Endothelial cell of umbilical vein (primary cell): ENCODE measurements at regions not wholly inside any gene's neighbourhood (a gene's known extent, or its start where the extent isn't known, plus 50 kb on each side); places are given as distances from the start of the nearest gene placed in this dataset.

Source experiments
- BruUV-seq: library from RNA; stranded (reverse); fragments of 400-500 nt; replicated peaks from 2 replicates; lab custom pipeline; 2021; lab: Mats Ljungman, UMichigan
- CTCF ChIA-PET: fragments of 300-600, 350-600 bp; sonication (Branson Sonifier 250); formaldehyde crosslinking; loops from one replicate; lab custom pipeline; 2021; ENCODE audit warnings: antibody characterized with exemption, inconsistent platforms; lab: Charles Lee
- POLR2A ChIA-PET: fragments of 300-600, 350-600 bp; sonication (Branson Sonifier 250); formaldehyde crosslinking; loops from one replicate; lab custom pipeline; 2021; ENCODE audit warnings: antibody characterized with exemption, inconsistent platforms; lab: Charles Lee
- DNase-seq: peaks from one replicate; pipeline ENCODE4 v3.0.0-alpha.2; 2011; ENCODE audit warnings: low read depth, low spot score
- FAIRE-seq: peaks from 2 replicates; lab custom pipeline; 2011; peaks lifted over from hg19 to GRCh38; lab: Jason Lieb, UNC
- H2AFZ ChIP-seq: 2 replicates; pipeline ENCODE4 v1.6.0; 2012; ENCODE audit warnings: low read depth, low read length, control low read depth, inconsistent platforms
- H3K27ac ChIP-seq: 2 replicates; pipeline ENCODE4 v1.5.1; 2011; ENCODE audit warnings: low read depth, mild to moderate bottlenecking, control low read depth, low read length, moderate library complexity; ENCODE audit not compliant: insufficient read depth
- H3K27me3 ChIP-seq, 2 experiments: 2 replicates each; pipeline versions ENCODE4 v1.6.0 to v1.6.1; 2011; ENCODE audit warnings: low read length in 2 of 2, mixed read lengths in 1 of 2; ENCODE audit not compliant: control insufficient read depth in 2 of 2, insufficient read depth in 2 of 2
- H3K36me3 ChIP-seq, 2 experiments: 2 replicates in 1 of 2; 3 replicates in 1 of 2; pipeline ENCODE4 v1.5.1; 2011; ENCODE audit warnings: low read length in 2 of 2, mild to moderate bottlenecking in 1 of 2, moderate library complexity in 1 of 2; ENCODE audit not compliant: control insufficient read depth in 2 of 2, insufficient read depth in 2 of 2; ENCODE audit errors: extremely low read depth in 1 of 2
- H3K4me1 ChIP-seq: 3 replicates; pipeline ENCODE4 v1.5.1; 2011; ENCODE audit warnings: mild to moderate bottlenecking, low read length; ENCODE audit not compliant: control insufficient read depth, insufficient read depth; ENCODE audit errors: extremely low read depth
- H3K4me2 ChIP-seq: 2 replicates; pipeline ENCODE4 v1.6.1; 2011; ENCODE audit warnings: low read length, control low read depth, mixed read lengths; ENCODE audit not compliant: insufficient read depth
- H3K4me3 ChIP-seq, 3 experiments: fragments of 200-600 bp in 1 of 3; sonication (generic), shearing (Covaris generic) in 1 of 3; replicated peaks in 1 of 3; 2 replicates each; pipeline ENCODE4 v1.5.1; 2011 to 2016; ENCODE audit warnings: control low read depth in 3 of 3, low read length in 3 of 3, mild to moderate bottlenecking in 2 of 3, inconsistent platforms in 1 of 3, low read depth in 1 of 3, moderate library complexity in 1 of 3; ENCODE audit not compliant: insufficient read depth in 1 of 3
- H3K79me2 ChIP-seq: 2 replicates; pipeline ENCODE4 v1.6.0; 2012; ENCODE audit warnings: low read length, inconsistent platforms; ENCODE audit not compliant: control insufficient read depth, insufficient read depth
- H3K9ac ChIP-seq: replicated peaks from 2 replicates; pipeline ENCODE3; 2011; ENCODE audit warnings: low read length, control low read depth; ENCODE audit not compliant: insufficient read depth; ENCODE audit errors: extremely low read depth
- H3K9me1 ChIP-seq: replicated peaks from 3 replicates; pipeline ENCODE4 v1.6.0; 2011; ENCODE audit warnings: mild to moderate bottlenecking, low read length; ENCODE audit not compliant: control insufficient read depth, insufficient read depth; ENCODE audit errors: extremely low read depth
- H3K9me3 ChIP-seq: replicated peaks from 2 replicates; pipeline ENCODE4 v1.5.1; 2012; ENCODE audit warnings: low read length, inconsistent platforms; ENCODE audit not compliant: control insufficient read depth, insufficient read depth
- H4K20me1 ChIP-seq: replicated peaks from 2 replicates; pipeline ENCODE3; 2011; ENCODE audit warnings: mild to moderate bottlenecking, low read length; ENCODE audit not compliant: control insufficient read depth, insufficient read depth; ENCODE audit errors: extremely low read depth
- EZH2 ChIP-seq: IDR thresholded peaks from 2 replicates; pipeline ENCODE4 v1.6.1; 2012; ENCODE audit warnings: borderline replicate concordance, low read depth, mild to moderate bottlenecking, moderate library complexity, low read length, inconsistent platforms; ENCODE audit not compliant: severe bottlenecking
- FOS ChIP-seq: IDR thresholded peaks from 2 replicates; pipeline ENCODE4 v1.6.1; 2011; ENCODE audit warnings: mild to moderate bottlenecking, low read length, moderate library complexity, borderline replicate concordance; ENCODE audit not compliant: insufficient read depth
- GATA2 ChIP-seq: IDR thresholded peaks from 2 replicates; pipeline ENCODE4 v1.7.0; 2011; ENCODE audit warnings: low read depth, mild to moderate bottlenecking, moderate library complexity, mixed read lengths, low read length; ENCODE audit not compliant: insufficient read length, insufficient read depth
- JUN ChIP-seq: IDR thresholded peaks from 2 replicates; pipeline ENCODE4 v1.6.1; 2011; ENCODE audit warnings: borderline replicate concordance, low read depth; ENCODE audit not compliant: insufficient read length, insufficient read depth
- MYC ChIP-seq: IDR thresholded peaks from one replicate; pipeline ENCODE4 v1.6.1; 2011; ENCODE audit warnings: mild to moderate bottlenecking, low read depth, low read length
- POLR2A ChIP-seq: IDR thresholded peaks from 2 replicates; pipeline ENCODE4 v1.6.1; 2012; ENCODE audit warnings: low read depth, mild to moderate bottlenecking, control low read depth, low read length
- POLR2AphosphoS5 ChIP-seq: IDR thresholded peaks from 2 replicates; pipeline ENCODE4 v1.6.1; 2012; ENCODE audit warnings: low read depth, mild to moderate bottlenecking, control low read depth, low read length, moderate library complexity; ENCODE audit not compliant: insufficient read depth
- dilution Hi-C: fragments of 300-500 bp; cut with MboI; formaldehyde crosslinking; loops from one replicate; pipeline ENCODE4 v1.15.0; 2019; ENCODE audit warnings: low sequenced_read_pairs; ENCODE audit not compliant: extremely low pct_ligation_motif_present
- intact Hi-C: fragments of 100-400 bp; cut with micrococcal nuclease; formaldehyde crosslinking; loops from one replicate; pipeline ENCODE4 v1.10.0; 2022
- TF ChIP-seq, protein P1 (sequence below), 2 donors: IDR thresholded peaks; 1 replicate in 1 of 2; 2 replicates in 1 of 2; pipeline ENCODE4 v1.5.1; 2011; ENCODE audit warnings: low read length in 2 of 2, mild to moderate bottlenecking in 2 of 2, moderate library complexity in 2 of 2, control low read depth in 1 of 2, inconsistent platforms in 1 of 2, low read depth in 1 of 2; ENCODE audit not compliant: insufficient read depth in 1 of 2; ENCODE audit errors: extremely low read depth in 1 of 2
- TF ChIP-seq, protein P2 (sequence below): IDR thresholded peaks from 2 replicates; pipeline ENCODE4 v1.6.1; 2011; ENCODE audit not compliant: insufficient read depth, insufficient read length

DNA sequence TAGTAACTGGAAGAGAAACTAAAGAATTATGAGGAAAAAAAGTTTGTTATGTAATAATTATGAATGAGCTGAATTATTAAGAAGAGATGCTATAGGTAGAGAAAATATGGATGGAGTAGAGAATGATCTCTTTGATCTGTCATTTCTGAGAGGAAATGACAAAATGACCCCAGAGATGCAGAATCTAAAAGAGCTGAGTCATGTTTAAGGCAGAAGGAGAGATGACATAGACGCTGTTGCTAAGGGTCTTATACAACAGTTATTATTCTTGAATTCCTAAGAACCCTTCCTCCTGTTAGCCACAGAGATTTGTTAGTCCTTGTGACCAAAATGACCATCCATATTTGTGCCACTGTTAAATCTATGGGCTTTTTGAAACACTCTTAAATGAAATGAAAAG lies 58.3 kb upstream of the FREM2 start:
- Histone ChIP-seq H3K27me3 (no peaks in the 10 kb centered on the region), H3K9me1 (no peaks in the 10 kb centered on the region), H3K9me3 (no peaks in the 10 kb centered on the region), H3K79me2 (no peaks in the 10 kb centered on the region), H3K4me2 (no peak overlapping the region), H3K36me3 (no peaks in the 10 kb centered on the region), H3K4me3 (no peak overlapping the region), H3K27ac (no peak overlapping the region), H3K9ac (no peak overlapping the region), H3K4me1 (no peaks in the 10 kb centered on the region), H2AFZ (no peak overlapping the region), H4K20me1 (no peaks in the 10 kb centered on the region)
- no TSS peak for BruUV-seq
- dilution Hi-C loops = no loop called here
- CTCF ChIA-PET = no interaction called here
- POLR2A ChIA-PET = no interaction called here
- FAIRE-seq (no peak), DNase-seq (no peak)
- TF ChIP-seq JUN (no peak), EZH2 (no peak), FOS (no peak), POLR2A (no peak), MYC (no peak), POLR2AphosphoS5 (no peak), GATA2 (no peak)
- TF ChIP-seq, protein P1, sequence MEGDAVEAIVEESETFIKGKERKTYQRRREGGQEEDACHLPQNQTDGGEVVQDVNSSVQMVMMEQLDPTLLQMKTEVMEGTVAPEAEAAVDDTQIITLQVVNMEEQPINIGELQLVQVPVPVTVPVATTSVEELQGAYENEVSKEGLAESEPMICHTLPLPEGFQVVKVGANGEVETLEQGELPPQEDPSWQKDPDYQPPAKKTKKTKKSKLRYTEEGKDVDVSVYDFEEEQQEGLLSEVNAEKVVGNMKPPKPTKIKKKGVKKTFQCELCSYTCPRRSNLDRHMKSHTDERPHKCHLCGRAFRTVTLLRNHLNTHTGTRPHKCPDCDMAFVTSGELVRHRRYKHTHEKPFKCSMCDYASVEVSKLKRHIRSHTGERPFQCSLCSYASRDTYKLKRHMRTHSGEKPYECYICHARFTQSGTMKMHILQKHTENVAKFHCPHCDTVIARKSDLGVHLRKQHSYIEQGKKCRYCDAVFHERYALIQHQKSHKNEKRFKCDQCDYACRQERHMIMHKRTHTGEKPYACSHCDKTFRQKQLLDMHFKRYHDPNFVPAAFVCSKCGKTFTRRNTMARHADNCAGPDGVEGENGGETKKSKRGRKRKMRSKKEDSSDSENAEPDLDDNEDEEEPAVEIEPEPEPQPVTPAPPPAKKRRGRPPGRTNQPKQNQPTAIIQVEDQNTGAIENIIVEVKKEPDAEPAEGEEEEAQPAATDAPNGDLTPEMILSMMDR (IDR thresholded peaks at IDR 0.05; ENCODE audit: extremely low read depth in 1 of 2, insufficient read depth in 1 of 2, low read depth in 1 of 2, low read length in 2 of 2) = no peak
- TF ChIP-seq, protein P2, sequence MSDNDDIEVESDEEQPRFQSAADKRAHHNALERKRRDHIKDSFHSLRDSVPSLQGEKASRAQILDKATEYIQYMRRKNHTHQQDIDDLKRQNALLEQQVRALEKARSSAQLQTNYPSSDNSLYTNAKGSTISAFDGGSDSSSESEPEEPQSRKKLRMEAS = no peak
- intact Hi-C loops = no loop called here
